Lung (tissue), 11 donors: ENCODE measurements at regions not wholly inside any gene's neighbourhood (a gene's known extent, or its start where the extent isn't known, plus 50 kb on each side); places are given as distances from the start of the nearest gene placed in this dataset.

ENCODE experiments used
- ATAC-seq: fragments of 200-7000 bp; cut with Tn5 transposase; one replicate; pipeline ENCODE4 v1.9.1; 2020; ENCODE audit warnings: moderate number of reproducible peaks; ENCODE audit not compliant: insufficient read depth, low FRiP score
- DNase-seq, 3 donors: peaks; one replicate each; pipeline ENCODE4 v3.0.0-alpha.2; 2013 to 2017
- H3K27ac ChIP-seq, 2 donors: one replicate each; pipeline ENCODE4 v1.5.1; 2013; ENCODE audit warnings: mild to moderate bottlenecking in 2 of 2, moderate library complexity in 2 of 2, control low read depth in 1 of 2, inconsistent platforms in 1 of 2, low read depth in 1 of 2, low read length in 1 of 2
- H3K27me3 ChIP-seq, 3 donors: one replicate each; pipeline ENCODE4 v1.5.1; 2013; ENCODE audit warnings: low read length in 2 of 3; ENCODE audit not compliant: control insufficient read depth in 3 of 3, insufficient read depth in 3 of 3
- H3K36me3 ChIP-seq, 4 donors: one replicate each; pipeline ENCODE4 v1.5.1; 2013; ENCODE audit warnings: low read length in 4 of 4, mild to moderate bottlenecking in 1 of 4, moderate library complexity in 1 of 4; ENCODE audit not compliant: control insufficient read depth in 4 of 4, insufficient read depth in 4 of 4
- H3K4me1 ChIP-seq, 5 donors: one replicate each; pipeline ENCODE4 v1.5.1; 2013; ENCODE audit warnings: low read length in 5 of 5, mild to moderate bottlenecking in 2 of 5, moderate library complexity in 1 of 5; ENCODE audit not compliant: control insufficient read depth in 5 of 5, insufficient read depth in 5 of 5
- H3K4me3 ChIP-seq: one replicate; pipeline ENCODE4 v1.5.1; 2013; ENCODE audit warnings: mild to moderate bottlenecking, control low read depth, moderate library complexity
- H3K9ac ChIP-seq, 2 donors: one replicate each; pipeline ENCODE4 v1.5.1; 2013; ENCODE audit warnings: low read length in 2 of 2, control low read depth in 1 of 2; ENCODE audit not compliant: insufficient read depth in 1 of 2
- H3K9me3 ChIP-seq, 4 donors: one replicate each; pipeline ENCODE4 v1.5.1; 2013; ENCODE audit warnings: low read length in 3 of 4, mild to moderate bottlenecking in 1 of 4, moderate library complexity in 1 of 4; ENCODE audit not compliant: control insufficient read depth in 4 of 4, insufficient read depth in 3 of 4
- CTCF ChIP-seq: IDR thresholded peaks from 2 replicates; pipeline ENCODE4 v1.5.1; 2012; ENCODE audit warnings: mild to moderate bottlenecking; ENCODE audit errors: control extremely low read depth, extremely low read depth
- WGBS, 2 donors: extraction: QIAGEN DNeasy Blood & Tissue Kit; methylation state at CpG; one replicate each; pipeline ENCODE4 v1.1.7; 2013; 5-methylcytosine and 5-hydroxymethylcytosine counted together
- donor health status: control.
- donor health status: control.
- donor health status: Bipolar disorder and iron deficiency.
- donor health status: healthy.
- donor health status: DM: yes; HTN: yes; CAD: no.

- H3K27ac ChIP-seq, result no peak overlapping the region
- H3K4me1 ChIP-seq, result no peaks in the 10 kb centered on the region
- no peaks in the 10 kb centered on the region for H3K36me3 ChIP-seq
- DNase-seq (no peak), ATAC-seq (no peak)
- no peak overlapping the region for H3K4me3 ChIP-seq
- H3K27me3 ChIP-seq, result peaks cover 0 to 3% (median 0%) of the 10 kb centered on the region in 3 donors
- H3K9me3 ChIP-seq, result peaks cover 0 to 20% (median 1%) of the 10 kb centered on the region in 4 donors
- TF ChIP-seq CTCF, result no peak
- no peak overlapping the region for H3K9ac ChIP-seq
Measured at GRCh38 chr1:22373252-22373651, 78.4 kb upstream of the ZBTB40 start.

- peaks cover 0 to 3% (median 0%) of the 10 kb centered on the region in 3 donors for H3K27me3 ChIP-seq
- no peak overlapping the region for H3K27ac ChIP-seq
- H3K4me1 ChIP-seq, result no peaks in the 10 kb centered on the region
- no peak overlapping the region for H3K4me3 ChIP-seq
- 74 to 87% methylated on average over 1 of the region's 1 CpG for WGBS, 2 donors
- peaks cover 0 to 20% (median 1%) of the 10 kb centered on the region in 4 donors for H3K9me3 ChIP-seq
- H3K9ac ChIP-seq, result no peak overlapping the region
- ATAC-seq, result no peak
- H3K36me3 ChIP-seq, result no peaks in the 10 kb centered on the region
- DNase-seq, result no peak
- no peak for TF ChIP-seq CTCF
Measured at GRCh38 chr1:22374001-22374400, 77.7 kb upstream of the ZBTB40 start.

- Histone ChIP-seq H3K9ac (no peak overlapping the region), H3K4me1 (no peaks in the 10 kb centered on the region), H3K27ac (no peak overlapping the region), H3K9me3 (peaks cover 0 to 14% (median 1%) of the 10 kb centered on the region in 4 donors), H3K36me3 (no peaks in the 10 kb centered on the region), H3K4me3 (no peak overlapping the region), H3K27me3 (peaks cover 0 to 5% (median 0%) of the 10 kb centered on the region in 3 donors)
- no peak for DNase-seq
- 79 to 84% methylated on average over 9 of the region's 9 CpGs for WGBS, 2 donors
- TF ChIP-seq CTCF, result no peak
- no peak for ATAC-seq
Measured at GRCh38 chr1:22375601-22376000, 76.0 kb upstream of the ZBTB40 start.

- no peak overlapping the region for H3K4me3 ChIP-seq
- no peak overlapping the region for H3K27ac ChIP-seq
- H3K4me1 ChIP-seq, result no peaks in the 10 kb centered on the region
- no peak for TF ChIP-seq CTCF
- ATAC-seq, result no peak
- H3K36me3 ChIP-seq, result no peaks in the 10 kb centered on the region
- DNase-seq, result no peak
- 85 to 91% methylated on average over 5 of the region's 5 CpGs for WGBS, 2 donors
- H3K27me3 ChIP-seq, result peaks cover 0 to 7% (median 0%) of the 10 kb centered on the region in 3 donors
- H3K9me3 ChIP-seq, result peaks cover 0 to 13% (median 1%) of the 10 kb centered on the region in 4 donors
- no peak overlapping the region for H3K9ac ChIP-seq
Measured at GRCh38 chr1:22376001-22376400, 75.7 kb upstream of the ZBTB40 start.
